HK-2 (cell line): ENCODE measurements at regions not wholly inside any gene's neighbourhood (a gene's known extent, or its start where the extent isn't known, plus 50 kb on each side); places are given as distances from the start of the nearest gene placed in this dataset.
"Not testable (repeated sequence)": the region's sequence is repeated elsewhere in the genome, so short reads cannot be mapped to it uniquely, and the experiment has no call there.

Experiments
- DNase-seq: peaks from one replicate; pipeline ENCODE4 v3.0.0-alpha.2; 2018; ENCODE audit not compliant: unreplicated experiment

DNA sequence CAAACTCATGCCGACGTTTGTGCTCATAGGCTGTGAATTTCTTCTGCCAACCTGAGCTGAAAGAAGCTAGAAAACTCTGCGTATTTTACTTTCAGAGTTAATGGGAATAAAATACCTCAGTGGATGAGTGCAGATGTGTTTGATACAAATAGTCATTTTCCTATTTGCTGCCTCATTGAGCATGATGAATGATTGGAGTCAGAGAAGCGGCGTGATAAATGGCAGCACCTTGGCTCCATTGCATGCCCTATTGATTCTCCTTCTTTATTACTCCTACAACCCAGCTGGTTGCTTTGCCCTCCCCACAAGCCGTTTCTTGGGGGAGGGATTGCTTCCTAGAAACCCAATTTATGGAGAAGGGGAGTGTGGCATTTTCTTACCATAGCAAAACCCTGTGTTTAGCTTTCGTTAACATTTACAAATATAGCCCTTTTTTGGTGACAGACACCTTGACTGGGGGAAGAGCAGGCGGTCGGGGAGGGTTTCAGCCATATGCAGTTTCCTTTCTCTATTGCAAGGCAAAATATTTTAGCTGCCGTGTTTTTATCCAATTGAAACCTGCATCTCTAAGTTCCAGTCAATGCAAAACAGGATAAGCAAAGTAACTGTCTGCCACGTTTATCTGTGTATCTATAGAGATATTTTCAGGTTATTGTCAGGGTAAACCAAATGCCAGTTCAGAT lies 93.1 kb upstream of the TBCA start:
- DNase-seq: no peak

DNA sequence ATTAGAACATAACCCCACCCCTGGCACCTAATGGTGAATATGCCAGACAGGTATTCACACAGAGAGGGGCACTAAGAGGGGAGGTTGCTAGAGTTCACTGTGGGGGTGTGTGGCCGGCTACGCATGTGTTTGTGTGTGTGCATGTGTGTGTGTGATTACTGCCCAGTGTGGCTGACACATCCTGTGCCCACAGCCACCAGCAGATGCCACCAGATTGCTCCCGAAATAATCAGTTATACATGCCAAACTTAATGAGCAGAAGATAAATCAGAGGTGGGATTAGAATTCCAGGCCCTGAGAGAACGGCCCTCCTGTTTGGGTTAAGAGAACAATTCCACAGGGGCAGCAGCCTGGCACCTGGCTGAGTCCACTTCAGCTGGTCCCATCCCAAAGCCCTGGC lies 91.8 kb upstream of the TBCA start:
- no peak for DNase-seq

DNA sequence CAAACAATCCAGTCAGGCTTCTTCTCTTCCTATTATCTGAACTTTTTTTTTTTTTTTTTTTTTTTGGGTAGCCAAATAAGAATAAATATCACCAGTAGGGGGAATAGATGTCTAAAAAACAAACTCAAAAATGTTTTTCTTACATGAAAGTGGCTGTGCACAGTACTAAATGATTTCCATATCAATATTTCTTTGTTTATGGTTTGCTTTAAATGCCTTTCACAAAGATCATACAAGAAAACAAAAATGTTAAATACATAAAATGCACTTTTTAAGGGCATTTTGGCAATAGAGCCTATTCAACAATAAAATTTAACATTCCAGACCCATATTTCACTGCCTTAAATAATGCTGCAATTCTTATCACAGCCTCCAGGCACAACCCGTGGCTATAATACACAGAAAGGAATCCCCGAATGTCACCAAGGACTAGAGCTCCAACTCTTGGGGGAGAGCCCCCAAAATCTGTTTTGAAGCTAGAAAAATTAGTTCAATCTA lies 91.1 kb upstream of the TBCA start:
- DNase-seq: no peak

DNA sequence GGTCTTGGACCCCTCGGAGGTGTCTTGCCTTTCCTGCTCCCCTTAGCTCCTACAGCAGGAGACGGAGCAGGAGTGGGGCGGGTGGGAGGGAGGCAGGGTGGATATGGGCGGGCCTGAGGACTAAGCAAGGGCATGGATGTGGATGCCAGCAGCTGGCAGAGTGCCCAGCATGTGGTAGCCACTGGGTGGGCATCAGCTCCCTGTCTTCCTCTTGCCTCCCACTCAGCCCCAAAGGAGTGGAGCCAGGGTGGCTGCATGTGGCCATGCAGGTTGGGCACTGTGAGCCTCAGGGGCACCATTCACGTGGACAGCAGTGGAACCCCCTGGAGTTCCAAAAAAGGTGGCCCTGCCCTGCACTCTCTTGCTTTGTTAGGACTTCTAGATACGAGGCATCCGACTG lies 90.1 kb upstream of the TBCA start:
- DNase-seq: no peak

DNA sequence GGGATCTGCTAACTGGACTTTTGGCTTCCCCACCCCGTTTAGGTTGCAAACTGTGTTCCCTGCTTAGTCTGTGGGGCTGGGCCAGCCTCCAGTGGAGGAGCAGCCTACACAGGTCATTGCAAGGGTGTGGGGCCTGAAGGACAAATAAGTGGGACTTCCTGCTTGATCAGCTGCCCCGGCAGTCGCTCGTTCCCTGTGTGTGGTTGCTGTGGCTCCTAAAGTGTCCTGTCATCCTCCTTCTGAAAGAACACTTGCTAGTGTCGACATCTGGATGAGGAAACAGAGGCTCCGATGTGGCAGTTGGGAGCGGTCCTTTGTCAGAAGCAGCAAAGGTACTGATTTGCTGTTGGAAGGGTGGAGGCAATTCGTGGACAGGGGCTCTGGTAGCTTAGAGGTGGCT lies 88.9 kb upstream of the TBCA start:
- no peak for DNase-seq

DNA sequence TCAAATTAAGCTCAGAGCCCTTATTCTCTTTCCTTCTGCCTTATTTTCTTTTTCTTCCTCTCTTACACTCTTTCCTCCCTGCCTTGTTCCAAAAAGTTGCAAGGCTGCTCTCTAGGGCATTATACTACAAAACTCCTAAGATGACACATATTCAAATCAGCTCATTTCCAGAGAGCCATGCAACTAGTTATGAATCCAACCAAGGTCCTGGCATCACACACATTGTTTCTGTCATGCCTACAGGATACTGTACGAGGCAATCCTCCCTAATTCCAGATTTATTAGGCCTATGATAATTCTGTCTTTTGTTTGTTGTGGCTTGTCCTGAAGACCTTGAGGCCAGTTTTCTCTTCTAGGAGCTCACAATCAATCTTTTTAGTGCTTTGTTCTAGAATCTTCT lies 87.0 kb upstream of the TBCA start:
- no peak for DNase-seq

DNA sequence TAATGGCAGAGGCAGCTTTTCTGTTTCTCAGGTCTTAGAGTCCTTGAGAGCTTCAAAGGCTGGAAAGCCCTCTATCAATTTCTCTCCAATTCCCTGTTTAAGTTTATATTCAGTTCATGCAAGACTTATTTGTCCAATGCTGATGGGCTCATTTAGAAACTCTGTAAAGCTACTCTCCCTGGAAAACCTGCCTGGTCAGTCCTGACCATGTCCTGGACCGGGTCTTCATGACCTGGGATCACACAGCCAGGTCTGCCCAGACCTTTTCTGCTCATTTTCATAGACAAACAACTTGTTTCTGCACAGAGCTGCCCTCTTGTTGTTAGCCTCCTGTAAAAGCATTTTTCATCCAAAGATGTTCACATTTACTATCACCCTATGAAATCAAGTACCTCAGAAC lies 85.4 kb upstream of the TBCA start:
- DNase-seq: no peak

DNA sequence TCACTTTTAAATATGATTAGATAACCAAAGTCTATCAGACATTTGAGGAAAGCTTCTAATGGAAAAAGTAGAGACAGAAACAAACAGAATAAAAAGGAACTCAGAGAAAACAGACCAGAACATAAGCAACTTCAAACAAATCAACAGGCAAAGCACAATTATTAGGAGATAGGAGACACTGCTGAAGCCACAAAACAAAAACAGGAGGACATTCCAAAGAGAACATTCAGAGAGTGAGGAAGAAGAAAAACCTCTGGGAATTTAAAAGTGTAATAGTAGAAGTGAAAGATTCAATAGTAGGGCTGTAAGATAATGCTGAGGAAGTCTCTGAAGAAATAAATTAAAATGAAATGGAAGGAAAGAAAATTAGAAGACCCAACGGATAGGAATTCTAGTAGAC lies 83.2 kb upstream of the TBCA start:
- DNase-seq: no peak

DNA sequence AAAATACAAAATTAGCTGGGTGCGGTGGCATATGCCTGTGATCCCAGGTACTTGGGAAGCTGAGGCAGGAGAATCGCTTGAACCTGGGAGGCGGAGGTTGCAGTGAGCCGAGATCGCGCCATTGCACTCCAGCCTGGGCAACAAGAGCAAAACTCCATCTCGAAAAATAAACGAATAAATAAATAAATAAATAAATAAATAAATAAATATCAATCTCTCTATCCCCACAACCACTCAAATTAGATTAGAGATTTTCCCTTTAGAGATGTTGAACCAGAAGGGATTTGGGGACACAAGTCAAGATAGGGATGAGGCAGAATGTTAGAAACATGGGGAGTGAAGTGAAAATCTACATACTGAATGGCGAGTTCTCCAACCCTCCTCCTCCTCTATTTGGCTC lies 82.5 kb upstream of the TBCA start:
- DNase-seq: not testable (repeated sequence)

DNA sequence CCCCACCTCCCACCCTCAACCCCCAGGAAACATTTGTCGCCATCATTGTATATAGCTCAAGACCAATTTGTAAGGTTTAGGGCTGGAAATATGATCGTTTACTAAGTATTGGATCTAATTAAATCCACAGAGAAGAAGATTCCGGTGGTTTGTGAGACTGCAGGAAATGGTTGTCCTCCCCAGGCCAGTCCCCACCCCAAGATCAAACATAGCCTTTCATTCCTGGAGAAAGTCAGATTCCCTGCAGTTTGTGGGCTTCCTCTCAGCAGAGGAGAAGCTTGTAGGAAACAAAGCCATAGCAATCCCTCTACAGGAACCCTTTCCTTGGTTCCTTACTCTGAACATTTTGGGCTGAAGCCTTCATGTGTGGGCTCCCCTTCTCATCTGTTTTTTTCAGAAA lies 79.2 kb upstream of the TBCA start:
- no peak for DNase-seq

DNA sequence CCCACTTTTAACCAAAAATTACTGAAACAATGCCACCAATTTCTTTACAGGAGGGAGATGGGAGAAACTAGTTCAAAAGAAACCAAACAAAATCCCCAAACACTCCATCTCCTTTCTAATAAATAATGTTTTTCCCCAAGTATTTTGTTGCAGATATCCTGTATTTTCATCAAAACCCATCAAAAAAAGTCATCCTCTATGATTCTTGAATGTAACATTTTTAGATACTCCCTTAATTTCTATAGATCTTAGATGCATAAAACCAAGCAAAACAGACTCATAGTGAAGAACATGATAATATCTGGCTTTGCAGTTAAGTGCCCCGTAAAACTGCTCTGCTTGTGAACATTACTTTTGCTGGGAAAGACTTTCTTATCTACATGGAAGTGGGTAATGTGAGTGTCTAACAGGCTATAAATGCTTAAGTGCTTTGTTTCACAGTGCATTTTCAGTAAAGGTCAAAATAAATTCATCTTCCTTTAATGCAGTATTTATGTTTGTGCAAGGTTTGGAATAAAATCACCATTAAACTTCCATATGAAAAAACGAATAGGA lies 77.3 kb upstream of the TBCA start:
- no peak for DNase-seq

DNA sequence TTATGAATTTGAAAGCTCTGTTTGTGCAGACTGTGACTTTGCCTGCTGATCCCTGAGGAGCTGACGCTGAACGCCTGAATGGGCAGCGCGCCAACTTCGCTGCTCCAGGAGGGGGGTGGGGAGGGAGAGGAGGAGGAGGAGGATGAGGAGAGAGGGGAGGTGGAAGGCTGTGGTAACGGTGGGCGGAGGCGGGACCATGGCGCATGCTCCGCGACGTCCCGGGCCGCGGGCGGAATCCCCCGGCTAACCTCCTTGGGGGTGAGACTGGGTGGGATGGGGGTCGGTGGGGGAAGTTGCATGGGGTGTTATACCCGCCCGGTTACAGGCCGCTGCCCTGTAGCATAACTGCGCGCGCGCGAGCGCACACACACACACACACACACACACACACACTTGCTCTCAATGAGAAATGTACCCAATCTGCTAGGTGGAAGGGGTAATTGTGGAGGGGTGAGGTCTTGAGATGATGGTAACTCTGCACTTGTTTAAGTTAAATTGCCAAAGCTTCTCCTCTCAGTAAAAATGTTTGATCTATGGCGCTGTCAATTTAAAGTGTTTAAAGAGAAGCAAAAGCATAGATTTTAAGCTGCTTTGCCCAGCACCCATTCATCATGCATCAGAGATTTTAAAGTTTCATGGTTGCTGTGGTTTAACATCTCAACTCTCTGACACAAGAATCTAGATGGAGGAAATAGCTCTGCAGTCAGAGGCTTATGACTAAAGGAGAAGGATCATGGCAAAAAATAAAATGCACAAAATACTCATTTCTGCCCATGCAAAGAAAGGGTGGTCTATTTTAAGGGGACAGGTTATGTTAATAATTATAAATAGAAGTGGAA lies 76.6 kb upstream of the TBCA start:
- peak; percentile 66 for DNase-seq

DNA sequence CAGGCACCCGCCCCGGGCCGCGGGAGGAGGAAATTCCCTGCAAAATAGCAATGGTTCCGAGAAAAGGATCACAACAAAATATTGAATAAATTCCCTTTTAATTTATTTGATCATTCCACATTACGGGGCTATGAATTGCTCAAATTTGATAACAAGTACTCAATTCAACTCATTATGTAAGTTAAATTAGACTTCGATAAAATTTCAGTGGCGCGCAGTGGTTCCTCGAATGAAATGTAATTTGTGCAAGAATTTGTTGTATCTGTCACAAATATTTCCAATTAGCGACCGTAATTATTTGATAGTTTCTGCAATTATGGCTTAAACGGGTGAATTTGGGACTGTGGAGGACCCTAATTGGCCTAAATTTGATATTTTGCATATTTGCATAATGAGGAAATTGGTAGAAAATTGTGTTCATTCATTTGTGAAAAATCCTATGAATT lies 76.0 kb upstream of the TBCA start:
- no peak for DNase-seq

DNA sequence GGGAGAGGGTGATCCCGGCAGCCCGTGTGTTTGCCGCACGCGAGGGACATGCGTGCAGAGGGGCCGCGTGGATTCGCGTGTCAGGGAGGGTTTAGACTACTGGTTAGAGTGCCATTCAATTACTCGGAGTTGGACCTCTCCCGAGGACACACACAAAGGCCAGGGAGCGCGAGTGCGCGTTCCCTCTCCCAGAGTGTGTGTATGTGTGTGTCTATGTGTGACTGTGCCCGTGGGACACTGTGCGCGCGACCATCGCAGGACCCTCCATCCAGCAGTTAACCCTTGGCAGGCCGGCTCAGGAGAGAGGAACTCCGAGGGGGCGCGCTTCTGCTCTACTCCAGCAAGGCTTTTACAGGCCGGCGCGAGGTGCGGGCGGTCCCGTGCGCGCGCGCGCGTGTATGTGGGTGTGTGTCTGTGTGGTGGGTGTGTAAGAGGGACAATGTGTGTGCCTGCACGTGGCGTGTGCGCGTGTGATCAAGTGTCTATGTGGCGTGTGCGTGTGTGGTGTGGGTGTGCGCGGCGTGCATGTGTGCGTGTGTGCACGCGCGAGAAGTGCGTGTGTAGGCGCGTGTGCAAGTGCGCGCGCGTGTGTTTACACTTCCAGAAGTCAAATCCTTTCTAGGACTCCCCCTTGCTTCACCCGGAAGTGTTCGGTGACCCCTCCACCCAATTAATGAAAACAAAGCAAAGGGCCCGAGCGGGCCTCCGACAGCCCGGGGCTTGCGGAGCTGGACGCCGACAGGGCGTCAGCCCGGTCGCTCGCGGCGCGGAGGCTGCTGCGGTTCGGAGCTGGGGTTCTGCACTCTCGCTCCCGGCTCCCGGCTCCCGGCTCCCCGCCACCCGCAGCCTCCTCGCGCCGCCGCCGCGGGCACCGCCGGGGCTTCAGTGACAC lies 75.3 kb upstream of the TBCA start:
- no peak for DNase-seq

DNA sequence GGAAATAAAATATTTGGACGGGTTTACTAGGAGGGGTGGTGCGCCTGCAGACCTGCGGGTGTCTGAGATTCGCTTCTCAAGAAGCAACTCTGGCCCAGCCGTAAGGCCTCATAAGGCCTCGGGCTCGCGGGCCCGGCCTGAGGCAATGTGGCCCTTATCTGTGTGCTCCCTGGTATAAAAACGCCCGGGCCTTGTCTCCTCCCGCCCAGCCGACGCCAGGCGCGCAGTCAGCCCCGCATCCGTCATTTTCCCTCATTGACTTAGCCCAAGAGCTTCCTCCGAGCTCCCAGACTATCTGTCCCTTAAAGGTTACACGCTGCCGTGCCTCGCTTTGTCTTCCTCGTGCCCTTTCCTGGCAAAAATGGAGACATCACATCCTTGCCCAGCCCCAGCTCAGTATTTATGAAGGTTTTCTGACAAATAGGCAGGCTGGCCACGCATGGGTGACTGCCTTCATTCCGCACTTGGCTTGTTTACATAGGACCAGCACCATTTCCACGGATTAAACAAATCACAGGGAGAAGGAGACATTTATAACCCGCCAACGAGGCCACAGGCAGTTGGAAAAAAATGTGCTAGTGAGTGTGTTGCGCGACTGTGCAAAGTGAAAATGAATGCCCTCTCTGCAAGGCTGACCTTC lies 74.5 kb upstream of the TBCA start:
- no peak for DNase-seq

DNA sequence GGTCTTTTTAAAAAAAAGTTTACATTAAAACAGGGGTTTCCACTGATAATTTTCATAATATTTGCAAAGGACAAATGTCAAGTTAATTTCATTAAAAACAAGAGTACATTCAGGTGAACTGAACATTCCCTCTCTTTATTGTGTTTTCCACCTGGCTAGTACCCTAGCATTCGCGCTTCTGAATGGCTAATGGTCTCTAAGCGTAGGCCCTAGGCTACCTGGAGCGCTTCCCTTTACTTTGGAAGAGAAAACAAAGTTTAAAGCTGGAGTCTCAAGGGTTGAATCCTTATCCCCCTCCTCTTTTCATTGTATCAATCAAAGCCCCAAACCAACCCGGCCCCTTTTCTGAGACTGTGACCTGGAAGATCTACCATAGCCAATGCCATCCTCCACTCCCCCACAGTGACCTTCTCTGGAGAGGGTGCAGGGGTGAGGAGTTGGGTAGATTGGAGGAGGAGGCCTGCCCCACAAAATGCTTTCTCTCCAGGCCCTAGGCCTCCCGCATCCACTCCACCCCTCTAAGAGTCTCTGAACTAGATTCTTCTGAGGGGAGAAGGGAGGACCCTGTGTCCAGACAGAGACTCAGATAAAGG lies 73.3 kb upstream of the TBCA start:
- no peak for DNase-seq

DNA sequence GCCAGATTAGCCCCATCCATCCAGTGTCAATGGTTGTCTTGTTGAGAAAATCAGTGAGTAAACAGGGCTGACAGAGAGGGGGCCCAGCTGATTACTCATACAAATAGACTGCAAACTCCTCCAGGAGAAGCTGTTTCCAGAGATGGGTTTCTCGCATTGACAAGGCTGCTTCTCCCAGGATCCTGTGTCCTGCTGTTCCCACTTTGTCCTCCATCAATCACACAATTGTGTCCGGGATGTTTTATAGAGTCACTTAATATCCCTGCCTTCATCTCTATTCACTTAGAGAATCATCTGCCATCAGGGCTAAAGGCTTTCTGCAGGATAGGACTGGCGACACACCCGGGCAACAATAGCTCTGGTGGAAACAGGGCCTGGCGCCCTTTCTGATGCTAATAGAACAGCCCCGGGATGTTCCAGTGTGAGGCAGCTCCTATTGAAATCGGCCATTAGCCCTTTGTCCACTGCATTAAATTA lies 71.7 kb upstream of the TBCA start:
- DNase-seq: no peak

DNA sequence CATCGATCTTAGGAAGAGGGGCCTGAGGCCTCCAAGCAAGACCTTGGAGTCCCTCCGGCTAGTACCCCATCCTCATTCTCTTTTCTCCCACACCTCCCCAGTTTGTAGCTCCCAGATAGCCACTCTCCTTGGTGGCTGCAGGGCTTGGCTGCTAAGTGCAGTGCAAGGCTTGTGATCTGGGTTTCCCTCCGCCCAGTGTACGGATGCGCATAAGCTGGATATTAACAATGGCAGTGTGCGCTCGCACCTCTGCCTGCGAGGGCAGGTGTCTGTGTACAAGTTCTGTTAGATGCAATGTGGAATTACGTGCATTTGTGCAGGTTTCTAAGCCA lies 71.0 kb upstream of the TBCA start:
- DNase-seq: no peak

DNA sequence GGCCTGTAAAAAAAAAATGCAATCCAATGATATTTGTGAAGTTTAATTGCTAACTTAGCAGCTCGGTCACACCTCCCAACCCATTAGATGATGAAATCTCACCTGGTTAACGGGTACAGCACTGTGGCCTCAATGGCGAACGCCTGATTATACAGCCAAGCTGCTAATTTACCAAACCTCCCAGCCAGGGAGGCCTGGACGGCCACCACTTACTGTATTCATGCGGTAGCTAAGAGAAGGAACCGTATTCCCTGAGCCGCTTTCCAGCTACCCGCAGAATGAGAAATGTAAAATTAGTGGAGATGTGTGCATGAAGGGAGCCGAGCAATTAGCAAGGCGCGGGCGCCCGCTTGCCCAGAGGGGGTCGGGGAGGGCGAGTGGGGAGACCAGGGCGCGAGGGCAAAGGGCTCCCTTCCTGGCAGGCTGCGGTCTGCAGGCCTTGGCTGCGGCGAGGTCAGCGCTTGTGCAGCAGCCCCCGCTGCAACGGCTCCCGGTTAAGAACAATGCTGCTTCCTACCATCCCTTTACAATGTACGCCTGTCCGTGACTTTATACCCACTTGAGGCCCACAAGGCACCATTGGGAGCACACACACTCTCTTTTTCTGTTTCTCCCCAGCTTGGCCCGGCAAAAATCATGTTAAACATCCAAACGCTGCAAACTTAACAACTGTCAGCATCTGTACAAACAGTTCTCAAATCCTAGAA lies 70.4 kb upstream of the TBCA start:
- DNase-seq: no peak

DNA sequence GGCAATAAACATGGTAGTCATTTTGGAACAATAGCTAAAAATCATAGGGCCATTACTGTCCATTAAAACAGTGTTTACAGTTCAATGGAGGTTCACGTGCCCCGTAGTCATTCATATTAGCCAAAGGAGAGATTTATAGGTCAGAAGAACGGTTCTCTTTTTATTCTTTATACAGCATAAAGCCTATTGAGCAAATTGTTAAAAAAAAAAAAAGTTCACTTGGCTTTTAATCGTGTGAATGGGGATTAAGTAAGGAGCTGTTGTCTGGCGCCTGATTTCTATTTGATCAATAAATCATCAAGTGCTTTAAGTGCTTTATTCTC lies 69.1 kb upstream of the TBCA start:
- no peak for DNase-seq
